Right lobe of liver (tissue), 4 donors: ENCODE measurements at regions not wholly inside any gene's neighbourhood (a gene's known extent, or its start where the extent isn't known, plus 50 kb on each side); places are given as distances from the start of the nearest gene placed in this dataset.

Source experiments
- POLR2A ChIP-seq: fragments of 450-650 bp; IDR thresholded peaks from one replicate; pipeline ENCODE4 v1.6.1; 2017; ENCODE audit warnings: antibody characterized with exemption, mild to moderate bottlenecking
- TF ChIP-seq, protein P1 (sequence below), 4 donors: fragments of 200-600 bp in 3 of 4; fragments of 450-650 bp in 1 of 4; IDR thresholded peaks; one replicate each; pipeline versions ENCODE4 v1.5.1 to v1.8.0; 2016 to 2022; ENCODE audit warnings: antibody characterized with exemption in 4 of 4, mild to moderate bottlenecking in 2 of 4
- donor health status: DM: no; HTN: no; CAD: no.
- donor health status: DM: no; HTN: no; CAD: no.
- donor health status: DM: no; HTN: yes; CAD: no.

DNA sequence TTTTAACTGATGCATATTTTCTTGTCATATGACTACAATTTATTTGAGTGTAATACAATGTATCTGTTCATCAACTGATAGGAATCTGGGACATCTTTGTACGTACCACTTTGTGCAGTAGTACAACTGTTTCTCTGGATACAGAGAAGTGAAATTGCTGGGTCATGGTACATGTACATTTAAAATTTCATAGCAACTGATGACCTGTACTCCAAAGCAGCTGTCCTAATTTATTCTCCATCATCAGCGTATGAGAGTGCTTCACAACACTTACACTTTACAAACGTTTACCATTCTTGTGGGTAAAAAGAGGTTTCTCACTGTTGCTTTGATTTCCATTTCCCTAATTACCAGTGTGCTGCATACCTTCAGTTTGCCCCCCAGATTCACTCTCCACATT, 552.8 kb upstream of the CADM1 start:
- no peak for TF ChIP-seq POLR2A
- TF ChIP-seq, protein P1, sequence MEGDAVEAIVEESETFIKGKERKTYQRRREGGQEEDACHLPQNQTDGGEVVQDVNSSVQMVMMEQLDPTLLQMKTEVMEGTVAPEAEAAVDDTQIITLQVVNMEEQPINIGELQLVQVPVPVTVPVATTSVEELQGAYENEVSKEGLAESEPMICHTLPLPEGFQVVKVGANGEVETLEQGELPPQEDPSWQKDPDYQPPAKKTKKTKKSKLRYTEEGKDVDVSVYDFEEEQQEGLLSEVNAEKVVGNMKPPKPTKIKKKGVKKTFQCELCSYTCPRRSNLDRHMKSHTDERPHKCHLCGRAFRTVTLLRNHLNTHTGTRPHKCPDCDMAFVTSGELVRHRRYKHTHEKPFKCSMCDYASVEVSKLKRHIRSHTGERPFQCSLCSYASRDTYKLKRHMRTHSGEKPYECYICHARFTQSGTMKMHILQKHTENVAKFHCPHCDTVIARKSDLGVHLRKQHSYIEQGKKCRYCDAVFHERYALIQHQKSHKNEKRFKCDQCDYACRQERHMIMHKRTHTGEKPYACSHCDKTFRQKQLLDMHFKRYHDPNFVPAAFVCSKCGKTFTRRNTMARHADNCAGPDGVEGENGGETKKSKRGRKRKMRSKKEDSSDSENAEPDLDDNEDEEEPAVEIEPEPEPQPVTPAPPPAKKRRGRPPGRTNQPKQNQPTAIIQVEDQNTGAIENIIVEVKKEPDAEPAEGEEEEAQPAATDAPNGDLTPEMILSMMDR (IDR thresholded peaks at IDR 0.05), result no peak
